Neural cell (in vitro differentiated cells): ENCODE measurements at regions not wholly inside any gene's neighbourhood (a gene's known extent, or its start where the extent isn't known, plus 50 kb on each side); places are given as distances from the start of the nearest gene placed in this dataset.
A peak's percentile ranks its signal among the peaks of the same experiment; 100 is the strongest.

Experiments
- H2AFZ ChIP-seq: fragments of 200-600, 300-800 bp; sonication (generic), shearing (Covaris generic); 2 replicates; pipeline ENCODE4 v1.6.0; 2014; ENCODE audit warnings: low read depth, mild to moderate bottlenecking, antibody characterized with exemption, low read length, moderate library complexity
- H3F3A ChIP-seq: fragments of 200-600 bp; shearing (Covaris generic); 2 replicates; pipeline ENCODE4 v1.6.1; 2016; ENCODE audit warnings: mild to moderate bottlenecking, moderate library complexity, mixed read lengths, antibody characterized with exemption, low read length; ENCODE audit not compliant: insufficient read depth, poor library complexity, severe bottlenecking
- H3K27ac ChIP-seq: fragments of 200-600, 300-800 bp; sonication (generic), shearing (Covaris generic); 2 replicates; pipeline ENCODE4 v1.5.1; 2014; ENCODE audit warnings: mild to moderate bottlenecking, low read length, moderate library complexity
- H3K27me3 ChIP-seq: fragments of 300-800, 200-600 bp; sonication (generic), shearing (Covaris generic); 2 replicates; pipeline ENCODE4 v1.6.0; 2014; ENCODE audit warnings: mild to moderate bottlenecking, low read depth, low read length, moderate library complexity; ENCODE audit not compliant: insufficient read depth
- H3K36me3 ChIP-seq: fragments of 300-800, 200-600 bp; sonication (generic), shearing (Covaris generic); 2 replicates; pipeline ENCODE4 v1.5.1; 2014; ENCODE audit warnings: mild to moderate bottlenecking, antibody characterized with exemption, low read length, moderate library complexity; ENCODE audit not compliant: insufficient read depth
- H3K4me2 ChIP-seq: fragments of 300-800, 200-600 bp; sonication (generic), shearing (Covaris generic); 2 replicates; pipeline ENCODE4 v1.6.0; 2014; ENCODE audit warnings: mild to moderate bottlenecking, low read length
- H3K4me3 ChIP-seq: fragments of 300-800, 200-600 bp; sonication (generic), shearing (Covaris generic); 2 replicates; pipeline ENCODE4 v1.5.1; 2014; ENCODE audit warnings: mild to moderate bottlenecking, low read length, moderate library complexity
- H3K79me2 ChIP-seq: fragments of 200-600 bp; shearing (Covaris generic); replicated peaks from 2 replicates; pipeline ENCODE4 v1.6.0; 2014; ENCODE audit warnings: mild to moderate bottlenecking, low read length, moderate library complexity; ENCODE audit not compliant: insufficient read depth
- H3K9ac ChIP-seq: fragments of 300-800, 200-600 bp; sonication (generic), shearing (Covaris generic); 2 replicates; pipeline ENCODE4 v1.6.1; 2016; ENCODE audit warnings: mild to moderate bottlenecking, low read length, mixed read lengths
- H3K9me2 ChIP-seq: fragments of 200-600 bp; shearing (Covaris generic); 2 replicates; pipeline ENCODE4 v1.6.1; 2016; ENCODE audit warnings: mild to moderate bottlenecking, low read length, mixed read lengths; ENCODE audit not compliant: insufficient read depth
- H3K9me3 ChIP-seq: fragments of 200-600, 300-800 bp; sonication (generic), shearing (Covaris generic); 2 replicates; pipeline ENCODE4 v1.6.1; 2016; ENCODE audit warnings: mild to moderate bottlenecking, mixed run types, low read length, moderate library complexity, mixed read lengths
- H4K20me1 ChIP-seq: fragments of 200-600 bp; shearing (Covaris generic); 2 replicates; pipeline ENCODE4 v1.6.1; 2016; ENCODE audit warnings: mild to moderate bottlenecking, mixed run types; ENCODE audit not compliant: insufficient read depth
- EP300 ChIP-seq: fragments of 450-650 bp; conservative IDR thresholded peaks from 2 replicates; pipeline ENCODE4 v1.6.1; 2014; ENCODE audit warnings: antibody characterized with exemption, mild to moderate bottlenecking, moderate library complexity; ENCODE audit not compliant: poor library complexity, severe bottlenecking
- EZH2 ChIP-seq: fragments of 200-600, 300-800 bp; shearing (Covaris generic), sonication (generic); IDR thresholded peaks from 2 replicates; pipeline ENCODE4 v1.6.1; 2014; ENCODE audit warnings: antibody characterized with exemption, low read length, borderline replicate concordance, mild to moderate bottlenecking; ENCODE audit not compliant: insufficient read depth, poor library complexity, severe bottlenecking
- MXI1 ChIP-seq: fragments of 450-650 bp; conservative IDR thresholded peaks from 2 replicates; pipeline ENCODE4 v1.6.1; 2014; ENCODE audit warnings: antibody characterized with exemption, mild to moderate bottlenecking; ENCODE audit not compliant: poor library complexity, severe bottlenecking
- POLR2AphosphoS5 ChIP-seq: IDR thresholded peaks from 2 replicates; pipeline ENCODE4 v1.6.1; 2012
- RAD21 ChIP-seq: fragments of 450-650 bp; conservative IDR thresholded peaks from 2 replicates; pipeline ENCODE4 v1.6.1; 2014; ENCODE audit warnings: antibody characterized with exemption, mild to moderate bottlenecking, moderate library complexity
- SMC3 ChIP-seq: fragments of 450-650 bp; conservative IDR thresholded peaks from 2 replicates; pipeline ENCODE4 v1.6.1; 2014; ENCODE audit warnings: antibody characterized with exemption, mild to moderate bottlenecking, moderate library complexity; ENCODE audit not compliant: poor library complexity
- TAF1 ChIP-seq: IDR thresholded peaks from 2 replicates; pipeline ENCODE4 v1.6.1; 2012; ENCODE audit warnings: low read depth
- TF ChIP-seq, protein P1 (sequence below): fragments of 450-650 bp; IDR thresholded peaks from 2 replicates; pipeline ENCODE4 v1.5.1; 2014; ENCODE audit warnings: antibody characterized with exemption, mild to moderate bottlenecking, moderate library complexity; ENCODE audit not compliant: poor library complexity, severe bottlenecking
- TF ChIP-seq, protein P2 (sequence below): IDR thresholded peaks from 2 replicates; pipeline ENCODE4 v1.6.1; 2012; ENCODE audit warnings: borderline replicate concordance

GRCh38 chr6:137777687-137778075 is 89.4 kb upstream of the TNFAIP3 start:
- Histone ChIP-seq H3K9me3 (no peaks in the 10 kb centered on the region), H3K4me3 (no peak overlapping the region), H3K27me3 (no peaks in the 10 kb centered on the region), H3K9ac (no peak overlapping the region), H3K79me2 (no peaks in the 10 kb centered on the region), H3K4me2 (no peak overlapping the region), H3K36me3 (no peaks in the 10 kb centered on the region), H3K9me2 (no peaks in the 10 kb centered on the region), H3F3A (no peaks in the 10 kb centered on the region), H2AFZ (no peak overlapping the region), H3K27ac (peak overlapping the region; percentile 42), H4K20me1 (no peaks in the 10 kb centered on the region)
- TF ChIP-seq, protein P1, sequence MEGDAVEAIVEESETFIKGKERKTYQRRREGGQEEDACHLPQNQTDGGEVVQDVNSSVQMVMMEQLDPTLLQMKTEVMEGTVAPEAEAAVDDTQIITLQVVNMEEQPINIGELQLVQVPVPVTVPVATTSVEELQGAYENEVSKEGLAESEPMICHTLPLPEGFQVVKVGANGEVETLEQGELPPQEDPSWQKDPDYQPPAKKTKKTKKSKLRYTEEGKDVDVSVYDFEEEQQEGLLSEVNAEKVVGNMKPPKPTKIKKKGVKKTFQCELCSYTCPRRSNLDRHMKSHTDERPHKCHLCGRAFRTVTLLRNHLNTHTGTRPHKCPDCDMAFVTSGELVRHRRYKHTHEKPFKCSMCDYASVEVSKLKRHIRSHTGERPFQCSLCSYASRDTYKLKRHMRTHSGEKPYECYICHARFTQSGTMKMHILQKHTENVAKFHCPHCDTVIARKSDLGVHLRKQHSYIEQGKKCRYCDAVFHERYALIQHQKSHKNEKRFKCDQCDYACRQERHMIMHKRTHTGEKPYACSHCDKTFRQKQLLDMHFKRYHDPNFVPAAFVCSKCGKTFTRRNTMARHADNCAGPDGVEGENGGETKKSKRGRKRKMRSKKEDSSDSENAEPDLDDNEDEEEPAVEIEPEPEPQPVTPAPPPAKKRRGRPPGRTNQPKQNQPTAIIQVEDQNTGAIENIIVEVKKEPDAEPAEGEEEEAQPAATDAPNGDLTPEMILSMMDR = no peak
- TF ChIP-seq TAF1 = no peak
- no peak for TF ChIP-seq EZH2
- TF ChIP-seq, protein P2, sequence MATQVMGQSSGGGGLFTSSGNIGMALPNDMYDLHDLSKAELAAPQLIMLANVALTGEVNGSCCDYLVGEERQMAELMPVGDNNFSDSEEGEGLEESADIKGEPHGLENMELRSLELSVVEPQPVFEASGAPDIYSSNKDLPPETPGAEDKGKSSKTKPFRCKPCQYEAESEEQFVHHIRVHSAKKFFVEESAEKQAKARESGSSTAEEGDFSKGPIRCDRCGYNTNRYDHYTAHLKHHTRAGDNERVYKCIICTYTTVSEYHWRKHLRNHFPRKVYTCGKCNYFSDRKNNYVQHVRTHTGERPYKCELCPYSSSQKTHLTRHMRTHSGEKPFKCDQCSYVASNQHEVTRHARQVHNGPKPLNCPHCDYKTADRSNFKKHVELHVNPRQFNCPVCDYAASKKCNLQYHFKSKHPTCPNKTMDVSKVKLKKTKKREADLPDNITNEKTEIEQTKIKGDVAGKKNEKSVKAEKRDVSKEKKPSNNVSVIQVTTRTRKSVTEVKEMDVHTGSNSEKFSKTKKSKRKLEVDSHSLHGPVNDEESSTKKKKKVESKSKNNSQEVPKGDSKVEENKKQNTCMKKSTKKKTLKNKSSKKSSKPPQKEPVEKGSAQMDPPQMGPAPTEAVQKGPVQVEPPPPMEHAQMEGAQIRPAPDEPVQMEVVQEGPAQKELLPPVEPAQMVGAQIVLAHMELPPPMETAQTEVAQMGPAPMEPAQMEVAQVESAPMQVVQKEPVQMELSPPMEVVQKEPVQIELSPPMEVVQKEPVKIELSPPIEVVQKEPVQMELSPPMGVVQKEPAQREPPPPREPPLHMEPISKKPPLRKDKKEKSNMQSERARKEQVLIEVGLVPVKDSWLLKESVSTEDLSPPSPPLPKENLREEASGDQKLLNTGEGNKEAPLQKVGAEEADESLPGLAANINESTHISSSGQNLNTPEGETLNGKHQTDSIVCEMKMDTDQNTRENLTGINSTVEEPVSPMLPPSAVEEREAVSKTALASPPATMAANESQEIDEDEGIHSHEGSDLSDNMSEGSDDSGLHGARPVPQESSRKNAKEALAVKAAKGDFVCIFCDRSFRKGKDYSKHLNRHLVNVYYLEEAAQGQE = no peak
- TF ChIP-seq EP300 = no peak
- no peak for TF ChIP-seq RAD21
- no peak for TF ChIP-seq POLR2AphosphoS5
- no peak for TF ChIP-seq SMC3
- no peak for TF ChIP-seq MXI1

GRCh38 chr6:137779982-137780381 is 87.1 kb upstream of the TNFAIP3 start:
- Histone ChIP-seq H3K4me3 (no peak overlapping the region), H3F3A (no peaks in the 10 kb centered on the region), H3K79me2 (no peaks in the 10 kb centered on the region), H3K9ac (no peak overlapping the region), H3K27me3 (no peaks in the 10 kb centered on the region), H3K4me2 (no peak overlapping the region), H2AFZ (no peak overlapping the region), H3K9me2 (no peaks in the 10 kb centered on the region), H4K20me1 (no peaks in the 10 kb centered on the region), H3K27ac (no peak overlapping the region), H3K9me3 (no peaks in the 10 kb centered on the region), H3K36me3 (no peaks in the 10 kb centered on the region)
- TF ChIP-seq TAF1 = no peak
- TF ChIP-seq, protein P2 = no peak
- TF ChIP-seq SMC3 = no peak
- TF ChIP-seq MXI1 = no peak
- TF ChIP-seq RAD21 = no peak
- TF ChIP-seq, protein P1 = no peak
- TF ChIP-seq POLR2AphosphoS5 = no peak
- no peak for TF ChIP-seq EZH2
- TF ChIP-seq EP300 = no peak
